ENCODE measurements at regions not wholly inside any gene's neighbourhood (a gene's known extent, or its start where the extent isn't known, plus 50 kb on each side); places are given as distances from the start of the nearest gene placed in this dataset.

- no peak for DNase-seq (ENCODE audit: low read depth)
Observed at GRCh38 chr2:198362740-198363139, 558.3 kb downstream of the PLCL1 start.

GRCh38 chr2:198359308-198359707, 554.9 kb downstream of the PLCL1 start:
- DNase-seq (ENCODE audit: low read depth): no peak

GRCh38 chr2:198356157-198356556, 551.8 kb downstream of the PLCL1 start:
- no peak for DNase-seq (ENCODE audit: low read depth)

GRCh38 chr2:198351647-198352046, 547.3 kb downstream of the PLCL1 start:
- no peak for DNase-seq (ENCODE audit: low read depth)

- DNase-seq (ENCODE audit: low read depth): no peak
Observed at GRCh38 chr2:198347946-198348345, 543.6 kb downstream of the PLCL1 start.

GRCh38 chr2:198347349-198347748, 543.0 kb downstream of the PLCL1 start:
- DNase-seq (ENCODE audit: low read depth): no peak

GRCh38 chr2:198343471-198343870, 539.1 kb downstream of the PLCL1 start:
- no peak for DNase-seq (ENCODE audit: low read depth)

GRCh38 chr2:198340846-198341245, 536.5 kb downstream of the PLCL1 start:
- no peak for DNase-seq (ENCODE audit: low read depth)

GRCh38 chr2:198339116-198339515, 534.7 kb downstream of the PLCL1 start:
- no peak for DNase-seq (ENCODE audit: low read depth)

- DNase-seq (ENCODE audit: low read depth): no peak
Observed at GRCh38 chr2:198337368-198337767, 533.0 kb downstream of the PLCL1 start.

GRCh38 chr2:198328454-198328853, 524.1 kb downstream of the PLCL1 start:
- DNase-seq (ENCODE audit: low read depth): no peak

GRCh38 chr2:198327526-198327925, 523.1 kb downstream of the PLCL1 start:
- DNase-seq (ENCODE audit: low read depth): no peak

- DNase-seq (ENCODE audit: low read depth): peak; percentile 3
Observed at GRCh38 chr2:198326431-198326830, 522.0 kb downstream of the PLCL1 start.

- no peak for DNase-seq (ENCODE audit: low read depth)
Observed at GRCh38 chr2:198325359-198325758, 521.0 kb downstream of the PLCL1 start.

- DNase-seq (ENCODE audit: low read depth): no peak
Observed at GRCh38 chr2:198324071-198324470, 519.7 kb downstream of the PLCL1 start.

GRCh38 chr2:198322275-198322674, 517.9 kb downstream of the PLCL1 start:
- no peak for DNase-seq (ENCODE audit: low read depth)

- DNase-seq (ENCODE audit: low read depth): no peak
Observed at GRCh38 chr2:198321522-198322088, 517.2 kb downstream of the PLCL1 start.

- no peak for DNase-seq (ENCODE audit: low read depth)
Observed at GRCh38 chr2:198316852-198317396, 512.5 kb downstream of the PLCL1 start.

GRCh38 chr2:198315791-198316630, 511.6 kb downstream of the PLCL1 start:
- DNase-seq (ENCODE audit: low read depth): no peak

- DNase-seq (ENCODE audit: low read depth): peak; percentile 49
Observed at GRCh38 chr2:198314559-198315153, 510.3 kb downstream of the PLCL1 start.

GRCh38 chr2:198312596-198313483, 508.4 kb downstream of the PLCL1 start:
- no peak for DNase-seq (ENCODE audit: low read depth)

- no peak for DNase-seq (ENCODE audit: low read depth)
Observed at GRCh38 chr2:198311020-198311419, 506.6 kb downstream of the PLCL1 start.
